Left lung (tissue), 4 donors: ENCODE measurements at regions not wholly inside any gene's neighbourhood (a gene's known extent, or its start where the extent isn't known, plus 50 kb on each side); places are given as distances from the start of the nearest gene placed in this dataset.

ENCODE experiments used
- ATAC-seq: fragments of 200-7000 bp; cut with Tn5 transposase; one replicate; pipeline ENCODE4 v1.9.1; 2020; ENCODE audit warnings: moderate library complexity
- DNase-seq, 4 donors: peaks; one replicate each; pipeline ENCODE4 v3.0.0-alpha.2; 2013 to 2020
- H3K27ac ChIP-seq, 2 donors: fragments of 200-600 bp; sonication (generic) in 1 of 2; one replicate each; pipeline versions ENCODE4 v1.5.0 to v1.8.0; 2020 to 2021
- H3K27me3 ChIP-seq, 2 donors: fragments of 200-600 bp; sonication (generic) in 1 of 2; one replicate each; pipeline versions ENCODE4 v1.5.0 to v1.8.0; 2020 to 2021
- H3K36me3 ChIP-seq, 2 donors: fragments of 200-600 bp; sonication (generic) in 1 of 2; one replicate each; pipeline versions ENCODE4 v1.5.0 to v1.8.0; 2020 to 2021
- H3K4me1 ChIP-seq, 2 donors: fragments of 200-600 bp; one replicate each; pipeline ENCODE4 v1.8.0; 2021
- H3K4me3 ChIP-seq, 2 donors: fragments of 200-600 bp; sonication (generic) in 1 of 2; one replicate each; pipeline versions ENCODE4 v1.5.0 to v1.8.0; 2020 to 2021; ENCODE audit warnings: mild to moderate bottlenecking in 1 of 2
- H3K9me3 ChIP-seq, 2 donors: fragments of 200-600 bp; sonication (generic) in 1 of 2; one replicate each; pipeline versions ENCODE4 v1.5.0 to v1.8.0; 2020 to 2021
- intact Hi-C, 2 donors: fragments of 100-400 bp; cut with DNase I; formaldehyde crosslinking; loops; one replicate each; pipeline versions ENCODE4 v1.11.2 to v1.14.2; 2022
- TF ChIP-seq, protein P1 (sequence below), 2 donors: fragments of 200-600 bp; sonication (generic) in 1 of 2; IDR thresholded peaks; one replicate each; pipeline versions ENCODE4 v1.5.0 to v1.8.0; 2021; ENCODE audit warnings: antibody characterized with exemption in 2 of 2
- donor health status: DM: no; HTN: yes; CAD: no.
- donor health status: DM: no; HTN: no; CAD: no.

DNA sequence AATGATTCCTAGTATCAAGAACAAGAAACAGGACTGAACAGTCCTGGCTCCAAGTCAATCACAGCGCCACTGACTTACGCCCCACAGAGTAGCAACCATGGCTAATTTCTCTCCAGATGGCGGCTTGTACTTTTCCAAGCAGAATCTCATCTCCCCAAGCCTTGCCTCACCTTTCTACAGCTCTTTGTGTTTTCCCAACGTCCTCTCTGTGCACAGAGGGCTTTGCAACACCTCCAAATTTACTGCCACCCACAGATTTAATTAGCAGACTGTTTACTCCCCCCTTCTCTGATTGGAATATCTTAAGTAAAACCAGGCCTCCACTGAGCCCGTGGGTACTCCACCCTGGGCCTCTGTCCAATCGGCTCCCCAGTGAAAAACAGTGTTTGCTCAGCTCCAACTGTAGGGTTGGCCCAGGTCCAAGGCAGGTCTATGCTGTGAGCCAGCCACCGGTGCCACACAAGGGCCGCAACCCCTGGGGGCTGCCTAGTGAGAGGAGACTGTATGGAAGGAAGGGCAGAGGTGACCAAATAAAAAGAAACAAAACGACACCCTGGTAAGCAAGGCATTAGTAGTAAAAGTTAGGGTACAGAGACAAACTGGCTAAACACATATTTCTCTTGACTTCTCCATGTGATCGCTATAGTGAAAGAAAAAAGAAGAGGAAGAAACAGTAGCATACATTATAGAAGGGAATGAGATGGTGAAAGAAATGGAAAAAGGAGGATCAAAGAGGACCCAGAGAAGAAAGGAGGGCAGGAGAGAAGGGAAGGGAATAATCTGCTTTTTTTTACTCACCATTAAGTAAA, 128.4 kb upstream of the SOD1 start:
- TF ChIP-seq, protein P1, sequence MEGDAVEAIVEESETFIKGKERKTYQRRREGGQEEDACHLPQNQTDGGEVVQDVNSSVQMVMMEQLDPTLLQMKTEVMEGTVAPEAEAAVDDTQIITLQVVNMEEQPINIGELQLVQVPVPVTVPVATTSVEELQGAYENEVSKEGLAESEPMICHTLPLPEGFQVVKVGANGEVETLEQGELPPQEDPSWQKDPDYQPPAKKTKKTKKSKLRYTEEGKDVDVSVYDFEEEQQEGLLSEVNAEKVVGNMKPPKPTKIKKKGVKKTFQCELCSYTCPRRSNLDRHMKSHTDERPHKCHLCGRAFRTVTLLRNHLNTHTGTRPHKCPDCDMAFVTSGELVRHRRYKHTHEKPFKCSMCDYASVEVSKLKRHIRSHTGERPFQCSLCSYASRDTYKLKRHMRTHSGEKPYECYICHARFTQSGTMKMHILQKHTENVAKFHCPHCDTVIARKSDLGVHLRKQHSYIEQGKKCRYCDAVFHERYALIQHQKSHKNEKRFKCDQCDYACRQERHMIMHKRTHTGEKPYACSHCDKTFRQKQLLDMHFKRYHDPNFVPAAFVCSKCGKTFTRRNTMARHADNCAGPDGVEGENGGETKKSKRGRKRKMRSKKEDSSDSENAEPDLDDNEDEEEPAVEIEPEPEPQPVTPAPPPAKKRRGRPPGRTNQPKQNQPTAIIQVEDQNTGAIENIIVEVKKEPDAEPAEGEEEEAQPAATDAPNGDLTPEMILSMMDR (IDR thresholded peaks at IDR 0.05) = no peak
- DNase-seq (peak in 1 of 4 donors; percentile 53), ATAC-seq (no peak)
- H3K27me3 ChIP-seq = no peaks in the 10 kb centered on the region
- intact Hi-C loops = no loop called here
- no peak overlapping the region for H3K4me3 ChIP-seq
- H3K9me3 ChIP-seq = no peaks in the 10 kb centered on the region
- no peak overlapping the region for H3K27ac ChIP-seq
- H3K36me3 ChIP-seq = no peaks in the 10 kb centered on the region
- no peaks in the 10 kb centered on the region for H3K4me1 ChIP-seq

DNA sequence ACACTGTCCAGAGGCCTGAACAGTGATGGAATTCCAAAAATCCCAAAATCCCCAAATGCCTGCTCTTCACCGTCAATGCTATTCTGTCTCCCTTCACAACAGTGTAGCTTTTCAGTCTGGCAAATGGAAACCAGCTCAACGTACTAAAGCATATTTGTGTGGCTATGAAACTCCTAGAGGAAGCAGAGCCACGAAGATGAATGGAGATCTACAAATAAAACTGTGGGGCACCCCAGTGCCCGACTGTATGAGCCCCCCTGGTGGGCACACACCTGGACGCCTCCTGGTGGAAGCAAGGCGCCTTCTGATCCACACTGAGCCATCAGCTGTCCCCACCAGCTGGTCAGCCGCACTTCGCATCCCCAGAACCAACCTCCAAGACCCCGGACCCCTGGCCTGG, 129.1 kb upstream of the SOD1 start:
- H3K36me3 ChIP-seq = no peaks in the 10 kb centered on the region
- TF ChIP-seq, protein P1 (IDR thresholded peaks at IDR 0.05) = no peak
- H3K4me3 ChIP-seq = no peak overlapping the region
- DNase-seq (no peak), ATAC-seq (no peak)
- H3K27ac ChIP-seq = no peak overlapping the region
- H3K9me3 ChIP-seq = no peaks in the 10 kb centered on the region
- no peaks in the 10 kb centered on the region for H3K4me1 ChIP-seq
- intact Hi-C loops = no loop called here
- H3K27me3 ChIP-seq = no peaks in the 10 kb centered on the region

DNA sequence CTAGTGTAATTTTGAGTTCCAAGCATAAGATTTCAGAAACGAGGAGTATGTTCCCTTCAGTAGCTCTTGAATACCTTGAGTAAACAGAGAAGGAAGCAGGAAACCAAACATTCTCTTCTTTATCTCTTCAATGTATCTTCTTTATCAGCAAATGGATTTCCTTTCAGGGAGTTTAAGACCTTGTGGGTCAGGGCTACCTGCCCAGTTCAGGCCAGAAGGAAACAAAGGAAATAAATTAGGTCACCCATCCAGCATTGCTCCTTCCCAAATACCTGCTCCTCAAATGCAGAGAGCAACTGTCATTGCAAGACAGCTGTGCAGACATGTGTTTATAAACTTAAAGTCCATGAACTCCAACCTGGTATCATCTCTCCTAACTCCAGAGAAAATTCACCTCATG, 130.1 kb upstream of the SOD1 start:
- no peak for DNase-seq

DNA sequence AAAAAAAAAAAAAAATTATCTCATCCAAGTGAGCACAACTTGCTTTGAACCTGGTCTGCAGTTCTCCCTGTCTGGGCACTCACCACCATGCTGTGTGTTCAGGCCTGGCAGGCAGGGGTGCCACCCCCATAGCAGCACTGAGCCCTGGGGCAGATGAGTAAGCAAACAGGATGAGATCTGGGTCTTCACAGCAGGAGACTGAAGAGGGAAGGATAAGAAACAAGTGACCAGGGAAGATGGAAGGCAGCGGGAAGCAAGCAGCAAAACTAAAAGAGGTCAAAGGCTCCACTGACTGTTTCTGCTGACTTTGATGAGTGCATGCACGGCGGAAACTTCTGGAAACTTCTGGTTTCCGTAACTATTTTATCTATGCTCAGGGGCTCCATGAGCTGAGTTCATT, 133.5 kb upstream of the SOD1 start:
- intact Hi-C loops = no loop called here
- Histone ChIP-seq H3K4me3 (no peak overlapping the region), H3K36me3 (no peaks in the 10 kb centered on the region), H3K9me3 (no peaks in the 10 kb centered on the region), H3K4me1 (no peaks in the 10 kb centered on the region), H3K27ac (no peak overlapping the region), H3K27me3 (no peaks in the 10 kb centered on the region)
- ATAC-seq = no peak
- TF ChIP-seq, protein P1 (IDR thresholded peaks at IDR 0.05) = no peak
- no peak for DNase-seq

More for the DNA sequence above, 130.1 kb upstream of the SOD1 start:
- no peaks in the 10 kb centered on the region for H3K36me3 ChIP-seq
- no peaks in the 10 kb centered on the region for H3K27me3 ChIP-seq
- intact Hi-C loops = no loop called here
- no peaks in the 10 kb centered on the region for H3K4me1 ChIP-seq
- no peaks in the 10 kb centered on the region for H3K9me3 ChIP-seq
- H3K4me3 ChIP-seq = no peak overlapping the region
- H3K27ac ChIP-seq = no peak overlapping the region
- no peak for ATAC-seq
- TF ChIP-seq, protein P1 (IDR thresholded peaks at IDR 0.05) = no peak

DNA sequence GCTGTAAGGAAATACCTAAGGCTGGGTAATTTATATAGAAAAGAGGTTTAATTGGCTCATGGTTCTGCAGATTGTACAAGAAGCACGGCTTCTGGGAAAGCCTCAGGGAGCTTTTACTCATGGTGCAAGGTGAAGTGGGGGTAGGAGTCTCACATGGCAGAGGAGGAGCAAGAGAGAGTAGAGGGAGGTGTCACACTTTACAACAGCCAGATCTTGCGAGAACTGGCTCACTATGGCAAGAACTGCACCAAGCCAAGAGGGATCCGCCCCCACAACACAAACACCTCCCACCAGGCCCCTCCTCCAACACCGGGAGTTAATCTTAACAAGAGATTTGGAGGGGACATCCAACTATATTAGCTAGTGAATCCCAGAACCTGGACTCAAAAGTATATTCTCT, 135.4 kb upstream of the SOD1 start:
- intact Hi-C loops = no loop called here
- no peaks in the 10 kb centered on the region for H3K4me1 ChIP-seq

More for the DNA sequence above, 135.4 kb upstream of the SOD1 start:
- Histone ChIP-seq H3K27ac (no peak overlapping the region), H3K36me3 (no peaks in the 10 kb centered on the region), H3K9me3 (no peaks in the 10 kb centered on the region), H3K27me3 (no peaks in the 10 kb centered on the region), H3K4me3 (no peak overlapping the region)
- TF ChIP-seq, protein P1 (IDR thresholded peaks at IDR 0.05) = no peak
- no peak for DNase-seq
- no peak for ATAC-seq
